GM18861 (cell line): ENCODE measurements at regions not wholly inside any gene's neighbourhood (a gene's known extent, or its start where the extent isn't known, plus 50 kb on each side); places are given as distances from the start of the nearest gene placed in this dataset.

Experiments
- ATAC-seq: cut with Tn5 transposase; IDR thresholded peaks from one replicate; pipeline ENCODE4 v1.9.1; 2021; ENCODE audit not compliant: unreplicated experiment

DNA sequence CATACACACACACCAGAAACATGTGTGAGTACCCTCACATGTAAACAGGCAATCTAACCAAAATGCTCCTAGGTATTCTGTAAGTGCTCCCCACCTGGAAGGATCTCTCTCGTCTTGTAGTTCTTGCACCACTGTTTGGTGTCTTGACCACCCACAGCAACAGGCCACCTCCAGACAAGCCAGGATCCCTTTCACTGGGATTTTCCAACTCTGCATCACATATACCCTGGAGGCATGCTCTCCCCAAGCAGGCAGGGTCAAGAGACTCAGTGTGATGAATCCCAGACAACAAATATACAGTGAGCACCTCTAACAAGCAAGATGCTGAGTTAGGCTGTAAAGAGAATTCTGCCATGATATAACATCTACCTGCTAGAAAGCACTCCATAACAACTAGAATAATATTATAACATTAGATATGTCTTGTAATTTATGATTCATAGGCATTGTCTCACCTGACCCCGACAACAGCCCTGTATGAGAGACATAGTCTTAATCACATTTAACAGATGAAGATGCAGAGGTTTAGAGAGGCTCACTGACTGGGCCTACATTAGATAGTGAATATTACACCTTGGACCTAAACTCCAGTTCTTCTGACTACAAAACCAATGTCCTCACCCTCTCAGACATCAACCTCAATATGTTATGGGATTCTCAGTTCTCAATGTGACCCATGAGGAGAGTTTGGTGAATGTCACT is 76.5 kb upstream of the BCL6 start:
- no peak for ATAC-seq

DNA sequence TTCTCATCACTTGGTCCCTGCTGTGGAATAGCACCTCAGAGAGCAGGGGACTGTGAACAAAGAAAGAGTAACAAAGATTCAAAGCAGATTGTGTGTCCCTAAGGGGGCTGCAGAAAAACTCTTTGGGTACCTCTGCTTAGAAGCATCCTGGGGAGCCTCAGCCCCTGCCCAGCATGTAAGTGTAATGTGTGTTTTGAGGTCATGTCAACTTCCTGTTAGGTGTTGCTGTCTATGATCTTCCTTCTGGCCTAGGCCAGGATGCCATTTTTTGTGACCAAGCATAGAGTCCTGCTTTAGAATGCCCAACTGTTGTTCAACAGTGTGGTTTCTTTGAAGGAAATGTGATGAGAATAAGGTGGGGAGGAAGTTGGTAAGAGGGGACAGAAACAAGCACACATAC is 77.1 kb upstream of the BCL6 start:
- ATAC-seq: no peak

DNA sequence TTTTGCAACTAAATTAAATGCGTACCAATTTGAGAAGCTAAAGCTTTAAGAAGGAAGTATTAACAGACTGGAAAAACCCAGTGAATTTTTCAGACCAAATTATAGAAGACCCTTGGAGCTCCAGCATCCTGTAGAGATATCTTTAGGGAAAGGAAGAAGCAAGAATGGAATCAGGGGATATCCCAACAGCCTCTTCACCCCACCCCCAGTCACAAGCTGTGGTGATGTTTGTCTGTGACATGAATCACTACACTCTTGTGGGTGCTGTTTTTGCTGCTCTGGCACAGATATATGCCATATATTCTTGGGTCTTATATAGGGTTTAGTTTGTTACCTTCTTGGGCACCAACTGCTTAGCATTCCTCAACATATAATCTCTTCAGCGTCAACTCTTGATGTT is 78.5 kb upstream of the BCL6 start:
- ATAC-seq: no peak

DNA sequence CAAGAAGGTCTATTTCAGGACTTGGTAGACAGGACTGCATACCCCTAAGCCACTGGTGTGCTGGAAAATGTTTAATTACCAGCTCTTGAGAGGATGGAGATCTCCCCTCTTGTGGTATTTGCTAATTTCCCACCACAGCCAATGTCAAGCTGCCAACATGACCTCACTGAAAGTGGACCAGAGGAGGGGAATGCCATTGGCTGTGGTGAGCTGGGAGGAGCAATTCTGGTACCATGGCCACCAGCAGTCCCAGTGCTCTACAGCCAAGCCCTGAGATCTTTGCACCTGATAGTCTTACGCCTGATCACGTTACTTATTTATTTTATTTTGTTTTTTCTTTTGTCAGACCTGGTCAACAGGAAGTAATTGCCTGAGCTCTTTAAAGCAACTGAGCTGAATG is 82.5 kb upstream of the BCL6 start:
- ATAC-seq: no peak

DNA sequence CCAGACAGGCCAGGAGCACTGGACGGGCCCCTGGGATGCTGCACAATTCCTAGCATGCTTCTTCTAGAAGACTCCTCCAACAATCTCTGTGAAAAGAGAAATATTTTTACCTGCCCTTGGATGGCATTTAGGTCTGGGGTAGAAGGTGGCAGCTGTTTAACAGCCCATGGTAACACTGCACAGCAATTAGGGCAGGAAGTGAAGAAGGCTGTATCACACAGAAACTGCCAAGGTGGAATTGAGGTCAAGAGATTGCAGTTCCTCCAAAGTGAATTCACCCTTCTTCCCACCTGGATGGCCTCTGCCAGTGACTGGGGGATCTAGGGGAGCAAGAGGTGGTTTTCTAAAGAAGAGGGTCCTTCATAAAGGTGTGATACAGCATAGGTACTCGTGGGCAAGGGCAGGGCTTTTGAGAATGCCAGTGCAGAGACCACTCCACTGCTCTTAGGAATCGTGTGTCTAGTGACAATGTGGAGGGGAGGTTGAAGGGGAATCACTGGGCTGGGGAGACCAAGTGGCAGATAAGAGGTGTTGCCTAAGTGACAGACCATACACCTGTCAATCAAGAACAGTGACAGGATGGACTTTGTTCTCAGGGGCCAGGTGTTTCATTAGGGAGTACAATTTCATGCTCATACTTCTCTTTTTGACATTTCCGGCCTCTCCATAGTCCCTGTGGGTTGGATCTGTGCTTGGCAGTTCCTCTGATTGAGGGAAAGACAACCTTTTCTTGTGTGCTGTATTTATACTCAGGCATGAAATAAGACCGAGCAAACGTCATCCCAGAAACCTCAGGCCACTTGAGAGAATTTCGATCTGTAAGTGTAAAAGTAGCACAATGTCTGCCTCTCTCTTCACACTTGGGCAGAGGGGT is 83.5 kb upstream of the BCL6 start:
- peak; percentile 63 for ATAC-seq

DNA sequence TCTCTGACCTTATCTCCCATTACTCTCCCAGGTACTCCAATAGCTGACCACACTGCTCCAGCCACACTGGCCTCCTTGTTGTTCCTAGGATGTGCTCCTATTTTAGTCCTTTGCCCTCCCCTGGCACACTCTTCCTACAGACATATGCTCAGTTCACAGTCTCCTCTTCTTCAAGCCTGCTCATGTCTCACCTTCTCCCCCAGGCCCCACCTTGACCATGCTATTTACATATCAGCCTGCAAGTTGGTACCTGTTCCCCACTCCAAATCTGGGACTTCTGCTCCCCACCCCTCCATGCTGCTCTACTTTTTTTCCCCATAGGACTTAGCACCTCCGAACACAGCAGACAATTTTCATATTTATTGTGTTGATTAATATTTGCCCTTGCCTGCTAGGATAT is 84.9 kb upstream of the BCL6 start:
- no peak for ATAC-seq

DNA sequence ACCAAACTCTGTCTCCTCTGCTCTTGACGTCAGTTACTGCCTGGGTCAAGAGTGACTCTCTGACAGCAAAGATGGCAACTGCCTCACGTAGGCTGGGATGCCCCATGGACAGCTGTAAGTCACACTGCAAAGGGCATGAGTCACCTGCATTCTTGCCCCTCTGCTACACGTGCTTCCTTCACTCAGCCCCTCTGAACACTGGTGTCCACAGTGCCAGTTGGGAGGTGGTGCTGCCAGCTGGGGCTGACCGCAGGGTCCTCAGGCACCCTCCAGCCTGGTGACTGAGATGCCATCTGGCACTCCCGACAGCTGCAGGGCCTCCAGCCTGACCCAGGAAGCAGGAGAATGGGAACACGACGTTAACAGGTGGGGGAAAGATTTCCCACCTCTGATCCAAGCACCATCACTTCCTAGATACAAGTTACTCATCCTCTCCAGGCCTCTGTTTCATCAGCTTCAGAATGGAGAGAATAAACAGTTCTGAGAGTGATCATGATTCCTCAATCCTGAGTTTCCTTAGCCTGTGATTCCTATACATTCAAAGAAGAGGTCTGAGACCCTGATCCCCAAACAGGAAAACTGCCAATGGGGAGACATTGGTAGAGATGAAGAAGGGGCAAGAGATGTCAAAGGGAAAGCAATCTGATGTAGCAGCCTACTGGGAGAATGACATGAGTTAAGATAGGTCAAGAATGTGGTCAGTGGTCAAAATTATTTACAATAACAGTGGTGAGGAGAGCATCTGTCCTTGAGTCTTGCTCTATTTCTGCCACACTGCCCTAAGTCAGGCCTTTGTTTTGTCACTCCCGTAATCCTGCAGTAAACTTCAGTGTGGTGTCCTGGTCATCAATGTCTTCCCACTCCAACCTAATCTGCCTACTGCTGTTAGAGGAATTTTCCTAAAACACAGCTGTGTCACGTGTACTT is 86.1 kb upstream of the BCL6 start:
- no peak for ATAC-seq

DNA sequence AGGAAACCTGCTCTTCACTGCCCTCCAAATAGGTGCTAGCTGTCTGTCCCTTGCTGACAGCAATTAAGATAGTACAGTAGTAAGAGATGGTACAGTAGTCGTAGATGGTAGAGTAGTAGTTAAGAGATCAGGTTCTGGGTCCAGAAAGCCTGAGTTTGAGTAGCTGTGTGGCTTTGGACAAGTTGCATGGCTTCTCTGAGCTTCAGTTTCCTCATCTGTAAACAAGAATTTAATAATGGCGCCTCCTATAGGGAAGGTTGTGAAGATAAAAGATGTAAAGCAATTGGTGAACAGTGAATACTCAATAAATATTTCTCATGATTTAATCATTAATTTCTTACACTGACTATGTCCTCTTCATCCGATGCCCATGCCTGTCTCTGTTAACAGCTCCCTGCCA is 86.9 kb upstream of the BCL6 start:
- ATAC-seq: no peak

DNA sequence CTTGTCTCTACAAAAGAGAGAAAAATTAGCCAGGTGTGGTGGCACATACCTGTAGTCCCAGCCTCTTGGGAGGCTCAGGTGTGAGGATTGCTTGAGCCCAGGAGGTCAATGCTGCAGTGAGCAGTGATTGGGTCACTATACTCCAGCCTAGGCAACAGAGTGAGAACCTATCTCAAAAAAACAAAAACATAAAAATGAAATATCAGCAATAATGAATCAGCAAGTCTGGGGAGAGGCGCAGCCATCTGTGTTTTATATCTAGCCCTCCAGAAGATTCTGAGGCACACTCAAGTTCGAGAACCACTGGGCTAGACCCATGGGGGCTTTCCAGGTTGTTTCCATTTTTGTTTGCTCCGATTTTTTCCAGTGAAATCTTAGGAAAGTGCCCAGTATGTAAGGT is 88.1 kb upstream of the BCL6 start:
- no peak for ATAC-seq

DNA sequence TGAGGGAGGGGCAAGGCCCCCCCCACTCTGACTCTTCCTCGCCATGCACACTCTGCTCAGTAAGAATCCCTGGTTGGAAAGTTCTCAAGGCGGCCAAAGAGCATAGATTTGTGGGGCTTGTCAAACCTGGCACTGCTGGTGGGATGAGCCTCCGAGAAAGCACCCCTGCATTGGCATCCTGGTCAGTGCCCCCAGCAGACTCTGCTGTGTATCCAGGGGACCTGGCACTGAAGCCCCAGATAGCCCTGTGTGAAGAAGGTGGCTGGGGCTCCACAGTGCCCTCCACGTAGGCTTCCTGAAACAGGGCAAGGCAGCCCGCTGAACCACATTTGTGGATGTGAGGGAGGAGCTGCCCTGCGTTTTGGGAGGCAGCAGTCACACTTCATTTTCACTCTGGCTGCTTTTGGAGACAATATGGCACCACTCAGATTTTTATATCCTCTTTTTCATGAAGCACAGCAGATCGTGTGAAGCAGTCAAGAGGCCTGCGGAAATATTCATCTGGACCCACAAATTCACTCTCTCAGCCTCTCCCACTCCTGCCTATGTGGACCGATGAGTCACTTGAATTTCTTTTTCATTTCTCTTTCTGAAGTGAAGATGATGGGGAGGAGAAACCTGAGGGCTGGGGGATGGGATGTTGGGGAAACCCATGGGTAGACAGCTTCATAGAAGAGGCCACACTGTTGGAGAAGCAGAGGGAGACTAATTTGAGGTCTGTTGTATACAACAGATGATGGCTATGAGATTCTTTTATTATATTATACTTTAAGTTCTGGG is 88.7 kb upstream of the BCL6 start:
- no peak for ATAC-seq

DNA sequence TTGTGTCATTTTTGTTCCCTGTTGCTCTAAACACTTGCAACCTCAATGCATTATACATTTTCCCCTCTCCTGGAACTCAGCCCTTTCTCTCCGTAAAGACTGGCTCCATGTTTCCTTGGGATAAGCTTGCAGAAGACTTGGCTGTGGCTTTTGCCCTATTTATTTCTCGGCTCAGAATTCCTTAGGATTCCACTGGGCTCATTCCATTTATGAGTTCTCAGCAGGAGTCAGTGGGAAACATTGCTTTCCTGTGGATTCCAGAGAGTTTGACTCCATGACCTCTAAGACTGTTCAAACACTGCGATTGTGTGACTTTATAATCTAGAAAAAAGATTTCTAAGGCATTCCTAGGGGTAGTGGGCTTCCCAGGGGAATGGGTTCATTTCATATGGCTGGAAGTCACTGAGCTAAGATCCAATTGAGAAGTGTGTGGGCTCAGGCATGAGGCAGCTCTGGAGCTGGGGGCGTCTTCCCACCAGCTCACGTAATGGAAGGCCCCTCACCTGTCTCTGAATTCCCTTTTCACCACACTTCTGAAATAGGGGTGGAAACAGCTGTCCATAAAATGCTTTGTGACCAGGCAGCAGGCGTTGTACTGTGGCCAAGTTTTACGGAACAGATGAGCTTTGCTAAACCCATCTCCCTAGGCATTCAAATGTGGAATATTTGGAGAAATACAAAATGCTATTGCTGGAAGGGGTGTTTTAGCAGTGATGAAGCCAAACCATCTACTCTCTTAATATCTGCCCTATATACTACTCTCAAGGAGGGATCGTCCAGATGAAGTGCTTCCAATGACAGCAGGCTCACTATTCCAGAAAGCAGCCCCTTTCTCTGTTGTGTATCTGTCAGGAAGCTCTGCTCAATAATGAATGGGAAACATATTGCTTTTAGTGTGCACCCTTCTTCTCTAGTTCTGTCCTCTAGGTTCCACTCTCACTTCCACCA is 91.8 kb upstream of the BCL6 start:
- ATAC-seq: no peak

DNA sequence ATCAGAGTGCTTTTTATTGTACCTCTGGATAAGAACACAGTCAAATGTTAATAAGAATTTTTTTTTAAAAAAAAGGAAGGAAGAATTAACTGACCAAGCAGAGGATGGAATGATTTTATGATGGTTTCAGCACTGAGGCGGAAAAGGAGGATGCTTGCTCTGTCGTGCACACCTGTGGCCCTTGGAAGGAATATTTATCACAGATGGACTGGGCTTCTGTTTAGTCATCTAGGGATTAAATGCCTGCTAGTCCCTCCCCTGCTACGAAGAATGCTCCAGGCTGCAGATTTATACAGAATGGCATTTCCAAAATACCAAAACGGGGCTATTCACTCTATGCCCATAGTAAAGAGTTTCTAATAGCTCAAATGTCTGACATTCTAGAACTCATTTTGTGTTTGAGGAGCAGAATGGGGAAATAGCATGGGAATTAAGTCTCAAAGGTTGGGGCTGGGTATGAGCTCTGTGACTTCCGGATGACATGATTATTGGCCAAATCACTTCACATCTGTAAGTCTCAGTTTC is 92.8 kb upstream of the BCL6 start:
- no peak for ATAC-seq

DNA sequence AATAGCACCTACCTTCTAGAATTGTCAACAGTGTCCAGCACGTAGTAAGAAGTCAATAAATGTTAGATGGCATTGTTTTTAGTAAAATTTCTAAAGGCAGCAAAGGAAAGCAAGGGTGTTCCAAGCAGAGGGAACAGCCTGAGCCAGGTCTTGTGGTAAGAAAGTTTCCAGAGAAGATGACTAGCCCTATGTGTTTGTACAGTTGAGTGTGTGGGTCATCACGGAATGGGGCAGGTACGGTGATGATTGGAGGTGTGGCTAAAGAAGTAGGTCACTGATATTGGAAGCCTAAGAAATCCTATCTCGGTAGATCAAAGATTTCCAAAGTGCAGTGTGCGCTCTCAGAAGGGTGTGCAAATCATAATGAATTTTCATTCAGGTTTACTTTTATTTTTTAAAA is 94.2 kb upstream of the BCL6 start:
- no peak for ATAC-seq

DNA sequence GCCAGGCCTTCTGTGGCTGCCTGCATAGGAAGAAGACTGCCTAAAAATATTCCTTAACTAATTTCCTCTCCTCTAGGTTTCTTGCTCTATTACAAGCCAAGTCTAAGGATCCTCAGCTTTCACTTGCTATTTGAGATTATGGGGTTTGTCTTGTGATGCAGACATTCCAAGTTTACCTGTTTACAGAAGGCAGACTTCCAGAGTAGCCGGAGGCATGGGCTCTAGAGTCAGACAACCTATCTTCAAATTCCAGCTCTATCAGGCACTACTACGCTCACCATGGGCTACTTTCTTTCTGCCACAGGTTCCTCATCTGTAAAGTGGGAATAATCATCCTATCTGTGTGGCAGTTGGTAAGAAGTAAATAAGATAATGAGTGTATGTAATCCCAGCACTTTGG is 95.6 kb upstream of the BCL6 start:
- no peak for ATAC-seq

DNA sequence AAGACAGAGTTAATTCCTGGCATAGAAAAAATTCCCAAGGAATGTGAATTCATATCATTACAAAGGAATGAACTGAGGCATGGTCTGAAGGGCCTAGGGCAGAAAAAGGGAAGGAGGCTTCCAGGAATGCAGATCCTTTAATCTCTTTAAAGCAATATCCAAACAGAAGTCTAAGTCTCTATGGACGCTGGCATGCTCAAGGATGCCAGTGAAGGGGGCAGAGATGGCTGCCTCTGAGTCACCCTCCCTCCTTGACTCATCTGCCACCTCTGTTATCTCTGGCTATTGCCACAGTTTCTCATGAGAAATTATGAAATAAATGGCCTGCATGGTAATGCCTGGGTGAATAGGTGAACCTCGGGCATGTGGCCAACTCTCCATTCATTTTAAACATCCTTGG is 96.3 kb upstream of the BCL6 start:
- ATAC-seq: no peak

DNA sequence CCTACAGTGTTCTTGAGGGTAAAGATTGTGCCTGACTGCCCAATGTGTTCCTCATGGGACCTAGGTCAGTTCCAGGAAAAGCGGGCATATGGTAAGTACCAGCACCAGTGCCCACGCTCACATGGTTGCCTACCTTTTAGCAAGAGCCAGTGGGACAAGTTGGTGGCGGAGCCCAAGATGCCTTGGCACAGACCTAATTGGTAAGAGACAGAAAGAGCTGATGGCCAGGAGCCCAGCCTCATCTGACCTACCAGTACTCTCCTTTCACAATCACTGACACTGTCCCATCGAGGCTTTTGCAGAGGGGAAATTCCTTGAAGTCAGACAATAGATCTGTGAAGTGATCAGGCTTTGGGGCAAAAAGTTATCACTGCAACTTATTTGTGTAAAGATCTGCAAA is 98.4 kb upstream of the BCL6 start:
- ATAC-seq: no peak

DNA sequence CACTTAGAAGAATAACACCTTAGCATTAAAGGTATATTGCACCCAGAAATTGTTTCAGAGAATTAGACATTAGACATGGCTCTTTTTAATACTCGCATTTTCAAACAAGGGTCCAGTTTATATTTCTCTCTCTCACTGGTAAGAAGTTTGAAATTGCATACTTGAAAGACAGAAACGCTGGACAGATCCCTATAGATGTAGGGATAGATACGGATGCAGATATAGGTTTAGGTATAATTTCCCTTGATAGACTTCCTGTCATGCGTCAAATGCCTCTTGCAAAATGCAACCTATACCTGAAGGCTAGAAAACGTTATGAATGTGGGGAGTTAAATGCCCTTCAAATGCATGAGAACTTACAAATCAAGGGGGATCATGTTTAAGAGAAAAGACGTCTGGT is 99.4 kb upstream of the BCL6 start:
- ATAC-seq: no peak

DNA sequence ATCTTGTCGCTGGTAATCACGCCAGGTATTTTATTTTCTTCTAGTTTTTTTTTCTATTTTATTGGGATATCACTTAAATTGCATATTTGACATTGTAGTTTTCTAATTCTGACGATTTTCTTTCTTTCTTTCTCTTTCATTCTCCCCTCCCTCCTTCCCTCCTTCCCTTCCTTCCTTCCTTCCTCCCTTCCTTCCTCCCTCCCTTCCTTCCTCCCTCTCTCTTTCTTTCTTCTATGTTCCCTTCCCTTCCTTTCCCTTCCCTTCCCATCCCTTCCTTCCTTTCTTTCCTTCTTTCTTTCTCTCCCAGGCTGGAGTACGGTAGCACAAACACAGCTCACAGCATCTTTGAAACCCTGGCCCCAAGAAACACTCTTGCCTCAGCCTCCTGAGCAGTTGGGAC is 100.6 kb upstream of the BCL6 start:
- ATAC-seq: no peak

DNA sequence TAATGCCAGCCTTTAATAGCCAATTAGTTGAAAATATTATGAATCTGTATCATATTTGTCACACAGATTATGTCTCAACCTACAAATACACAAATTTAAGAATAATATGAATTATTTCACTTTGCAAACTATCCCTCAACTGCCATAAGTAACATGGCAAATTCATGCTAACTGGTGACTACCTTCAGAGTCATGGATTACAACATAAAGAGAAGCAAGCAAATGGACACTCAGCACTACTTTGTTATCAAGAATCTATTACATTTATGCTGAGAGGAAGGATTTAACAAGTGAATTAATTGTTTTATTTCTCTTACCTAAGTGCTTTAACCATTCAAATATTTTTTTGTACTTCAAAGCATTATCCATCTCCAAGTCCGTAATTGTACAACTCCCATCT is 103.1 kb upstream of the BCL6 start:
- no peak for ATAC-seq
